GM12878 (cell line): ENCODE measurements at regions not wholly inside any gene's neighbourhood (a gene's known extent, or its start where the extent isn't known, plus 50 kb on each side); places are given as distances from the start of the nearest gene placed in this dataset.

Experiments
- ATAC-seq: fragments of 200-7000 bp; cut with Tn5 transposase; 3 replicates; pipeline ENCODE4 v1.9.1; 2020; ENCODE audit warnings: mild to moderate bottlenecking, moderate library complexity
- BruUV-seq: library from RNA; stranded (reverse); fragments of 400-500 nt; replicated peaks from 2 replicates; lab custom pipeline; 2021; lab: Mats Ljungman, UMichigan
- CTCF ChIA-PET: fragments of 300-600 bp; sonication (Branson Sonifier 250); formaldehyde crosslinking; extraction: SDS; loops from one replicate; lab custom pipeline; 2021; ENCODE audit warnings: inconsistent platforms; lab: Yijun Ruan, JAX
- POLR2A ChIA-PET: fragments of 350-600 bp; formaldehyde crosslinking; extraction: SDS; loops from one replicate; lab custom pipeline; 2021; ENCODE audit warnings: inconsistent platforms; lab: Charles Lee
- RAD21 ChIA-PET: fragments of 300-600 bp; sonication (Branson Sonifier 250); formaldehyde crosslinking; loops from one replicate; lab custom pipeline; 2023; ENCODE audit warnings: antibody characterized with exemption; ENCODE audit not compliant: unreplicated experiment; lab: Charles Lee
- SMC1A ChIA-PET: fragments of 300-600 bp; sonication (Branson Sonifier 250); formaldehyde crosslinking; loops from one replicate; lab custom pipeline; 2023; ENCODE audit not compliant: unreplicated experiment, uncharacterized antibody; lab: Charles Lee
- DNase-seq: peaks from one replicate; pipeline ENCODE4 v3.0.0-alpha.2; 2011; ENCODE audit warnings: low read depth, low spot score
- FAIRE-seq: peaks from 3 replicates; lab custom pipeline; 2011; peaks lifted over from hg19 to GRCh38; lab: Jason Lieb, UNC
- H2AFZ ChIP-seq: 2 replicates; pipeline ENCODE4 v1.6.0; 2011; ENCODE audit warnings: low read depth, low read length, control low read depth; ENCODE audit not compliant: control insufficient read depth
- H3K27ac ChIP-seq: 2 replicates; pipeline ENCODE4 v1.5.1; 2011; ENCODE audit warnings: control low read depth; ENCODE audit not compliant: control insufficient read depth, insufficient read depth
- H3K27me3 ChIP-seq, 2 experiments: replicated peaks in 1 of 2; 2 replicates each; pipeline versions ENCODE4 v1.6.0 to v1.6.1; 2011; ENCODE audit warnings: low read length in 1 of 2; ENCODE audit not compliant: control insufficient read depth in 2 of 2, insufficient read depth in 2 of 2
- H3K36me3 ChIP-seq, 2 experiments: 2 replicates each; pipeline ENCODE4 v1.5.1; 2011; ENCODE audit warnings: low read length in 1 of 2; ENCODE audit not compliant: control insufficient read depth in 2 of 2, insufficient read depth in 2 of 2
- H3K4me1 ChIP-seq: 2 replicates; pipeline ENCODE4 v1.6.1; 2011; ENCODE audit warnings: mild to moderate bottlenecking, low read length, moderate library complexity, mixed read lengths; ENCODE audit not compliant: control insufficient read depth, insufficient read depth
- H3K4me2 ChIP-seq: 2 replicates; pipeline ENCODE4 v1.6.0; 2011; ENCODE audit warnings: control low read depth; ENCODE audit not compliant: control insufficient read depth, insufficient read depth
- H3K4me3 ChIP-seq: fragments of 200-600 bp; sonication (generic); 2 replicates; pipeline ENCODE4 v1.5.1; 2016
- H3K79me2 ChIP-seq: 2 replicates; pipeline ENCODE4 v1.6.0; 2011; ENCODE audit warnings: low read length; ENCODE audit not compliant: control insufficient read depth, insufficient read depth
- H3K9ac ChIP-seq: 2 replicates; pipeline ENCODE4 v1.8.0; 2011; ENCODE audit warnings: low read length, control low read depth, mixed read lengths; ENCODE audit not compliant: control insufficient read depth, insufficient read depth
- H3K9me3 ChIP-seq: replicated peaks from 3 replicates; pipeline ENCODE4 v1.5.1; 2011; ENCODE audit warnings: mild to moderate bottlenecking, low read length; ENCODE audit not compliant: control insufficient read depth, insufficient read depth
- H4K20me1 ChIP-seq: 2 replicates; pipeline ENCODE4 v1.6.0; 2011; ENCODE audit not compliant: control insufficient read depth, insufficient read depth
- CBX5 ChIP-seq: sonication (generic); IDR thresholded peaks from 2 replicates; pipeline ENCODE4 v1.6.1; 2016; ENCODE audit warnings: low read depth, moderate library complexity, mild to moderate bottlenecking, inconsistent platforms
- CHD2 ChIP-seq: IDR thresholded peaks from 2 replicates; pipeline ENCODE4 v1.6.1; 2011; ENCODE audit warnings: low read depth, low read length, improper control_type of control experiment, borderline replicate concordance
- CREB1 ChIP-seq: IDR thresholded peaks from 2 replicates; pipeline ENCODE4 v1.6.1; 2012; ENCODE audit warnings: low read depth, mild to moderate bottlenecking, inconsistent platforms
- FOS ChIP-seq: IDR thresholded peaks from 3 replicates; pipeline ENCODE4 v1.6.1; 2011; ENCODE audit warnings: borderline replicate concordance; ENCODE audit not compliant: insufficient read length; ENCODE audit errors: extremely low read depth
- IRF4 ChIP-seq: IDR thresholded peaks from 2 replicates; pipeline ENCODE4 v1.6.1; 2011; ENCODE audit warnings: low read depth, low read length
- MEF2B ChIP-seq: fragments of 450-650 bp; IDR thresholded peaks from 2 replicates; pipeline ENCODE4 v1.6.1; 2018; ENCODE audit warnings: mild to moderate bottlenecking, moderate library complexity; ENCODE audit not compliant: partially characterized antibody, poor library complexity, severe bottlenecking
- NFYA ChIP-seq: IDR thresholded peaks from 2 replicates; pipeline ENCODE4 v1.6.1; 2011; ENCODE audit warnings: low read depth, mild to moderate bottlenecking, low read length, improper control_type of control experiment, borderline replicate concordance
- PAX5 ChIP-seq: IDR thresholded peaks from 2 replicates; pipeline ENCODE4 v1.6.1; 2011; ENCODE audit warnings: low read depth, low read length, borderline replicate concordance
- POLR2AphosphoS2 ChIP-seq: IDR thresholded peaks from 2 replicates; pipeline ENCODE4 v1.6.1; 2011; ENCODE audit warnings: low read depth, mild to moderate bottlenecking, low read length, improper control_type of control experiment, moderate library complexity
- SIX5 ChIP-seq: IDR thresholded peaks from 2 replicates; pipeline ENCODE4 v1.6.1; 2011; ENCODE audit warnings: mild to moderate bottlenecking, low read depth, low read length, moderate library complexity; ENCODE audit not compliant: severe bottlenecking
- SRF ChIP-seq, 2 experiments: IDR thresholded peaks; 2 replicates each; pipeline ENCODE4 v1.6.1; 2011; ENCODE audit warnings: low read depth in 2 of 2, low read length in 2 of 2, mild to moderate bottlenecking in 1 of 2, moderate library complexity in 1 of 2
- TAF1 ChIP-seq: IDR thresholded peaks from 2 replicates; pipeline ENCODE4 v1.6.1; 2011; ENCODE audit warnings: mild to moderate bottlenecking, low read depth, low read length, borderline replicate concordance
- WGBS: methylation state at CpG from one replicate; pipeline ENCODE4 v1.1.6; 2016; ENCODE audit warnings: low lambda C conversion rate; ENCODE audit not compliant: insufficient replicate concordance, insufficient coverage; ENCODE audit errors: missing lambda C conversion rate; 5-methylcytosine and 5-hydroxymethylcytosine counted together
- in situ Hi-C: fragments of 300-500 bp; cut with MboI; formaldehyde crosslinking; loops from 9 replicates; pipeline ENCODE4 v1.14.3; 2018; ENCODE audit warnings: mixed read lengths
- intact Hi-C: fragments of 100-400 bp; cut with micrococcal nuclease; formaldehyde crosslinking; loops from one replicate; pipeline ENCODE4 v1.14.2; 2022; ENCODE audit not compliant: unreplicated experiment
- TF ChIP-seq, protein P1 (sequence below), 3 experiments: IDR thresholded peaks in 2 of 3; conservative IDR thresholded peaks in 1 of 3; 2 replicates each; pipeline ENCODE4 v1.5.1; 2011; ENCODE audit warnings: low read depth in 3 of 3, low read length in 3 of 3, mild to moderate bottlenecking in 3 of 3, control low read depth in 2 of 3, moderate library complexity in 2 of 3, inconsistent platforms in 1 of 3, mixed read lengths in 1 of 3; ENCODE audit not compliant: control insufficient read depth in 2 of 3, insufficient read depth in 1 of 3; ENCODE audit errors: extremely low read depth in 1 of 3

GRCh38 chr18:42287047-42287446, 332.0 kb downstream of the PIK3C3 start:
- CTCF ChIA-PET: interaction anchor here (0.6 to 2.3 kb wide), 6 partner anchors 9 to 173 kb away, joined by 3 to 11 read pairs (median 4); no protein-coding TSS in a partner anchor
- intact Hi-C loops (no loop called here), in situ Hi-C loops (no loop called here)
- RAD21 ChIA-PET: interaction anchor here (1.8 kb wide), 1 partner anchor 99 kb away, joined by 8 read pairs; no protein-coding TSS in a partner anchor
- Histone ChIP-seq H3K4me2 (no peak overlapping the region), H4K20me1 (no peaks in the 10 kb centered on the region), H3K36me3 (no peaks in the 10 kb centered on the region), H3K9me3 (no peaks in the 10 kb centered on the region), H3K9ac (no peak overlapping the region)
- FAIRE-seq (no peak), DNase-seq (no peak), ATAC-seq (peak; percentile 54)
- SMC1A ChIA-PET: interaction anchor here (1.3 to 1.9 kb wide), 3 partner anchors 15 to 155 kb away, joined by 3 to 5 read pairs (median 4); no protein-coding TSS in a partner anchor
- POLR2A ChIA-PET: no interaction called here
- TF ChIP-seq SIX5: no peak
- no peak for TF ChIP-seq POLR2AphosphoS2
- TF ChIP-seq CREB1: no peak
- TF ChIP-seq FOS: no peak
- TF ChIP-seq NFYA: no peak
- no peak for TF ChIP-seq PAX5
- TF ChIP-seq, protein P1, sequence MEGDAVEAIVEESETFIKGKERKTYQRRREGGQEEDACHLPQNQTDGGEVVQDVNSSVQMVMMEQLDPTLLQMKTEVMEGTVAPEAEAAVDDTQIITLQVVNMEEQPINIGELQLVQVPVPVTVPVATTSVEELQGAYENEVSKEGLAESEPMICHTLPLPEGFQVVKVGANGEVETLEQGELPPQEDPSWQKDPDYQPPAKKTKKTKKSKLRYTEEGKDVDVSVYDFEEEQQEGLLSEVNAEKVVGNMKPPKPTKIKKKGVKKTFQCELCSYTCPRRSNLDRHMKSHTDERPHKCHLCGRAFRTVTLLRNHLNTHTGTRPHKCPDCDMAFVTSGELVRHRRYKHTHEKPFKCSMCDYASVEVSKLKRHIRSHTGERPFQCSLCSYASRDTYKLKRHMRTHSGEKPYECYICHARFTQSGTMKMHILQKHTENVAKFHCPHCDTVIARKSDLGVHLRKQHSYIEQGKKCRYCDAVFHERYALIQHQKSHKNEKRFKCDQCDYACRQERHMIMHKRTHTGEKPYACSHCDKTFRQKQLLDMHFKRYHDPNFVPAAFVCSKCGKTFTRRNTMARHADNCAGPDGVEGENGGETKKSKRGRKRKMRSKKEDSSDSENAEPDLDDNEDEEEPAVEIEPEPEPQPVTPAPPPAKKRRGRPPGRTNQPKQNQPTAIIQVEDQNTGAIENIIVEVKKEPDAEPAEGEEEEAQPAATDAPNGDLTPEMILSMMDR (IDR thresholded peaks at IDR 0.05 in 2 of 3, conservative IDR thresholded peaks at IDR 0.05 in 1 of 3; ENCODE audit: control insufficient read depth in 2 of 3, extremely low read depth in 1 of 3, insufficient read depth in 1 of 3, low read depth in 3 of 3, low read length in 3 of 3): no peak
- TF ChIP-seq SRF (IDR thresholded peaks at IDR 0.05; ENCODE audit: low read depth in 2 of 2, low read length in 2 of 2): no peak
- no peak for TF ChIP-seq IRF4
- TF ChIP-seq CBX5: no peak
- TF ChIP-seq TAF1: no peak
- no peak for TF ChIP-seq MEF2B
- no peak for TF ChIP-seq CHD2
- TF ChIP-seq, all 136 proteins: peak for 0
- H2AFZ ChIP-seq: no peak overlapping the region
- 0% methylated on average over 1 of the region's 1 CpG for WGBS
- no peaks in the 10 kb centered on the region for H3K79me2 ChIP-seq
- no peaks in the 10 kb centered on the region for H3K27me3 ChIP-seq
- BruUV-seq: no TSS peak
- H3K4me3 ChIP-seq: no peak overlapping the region
- H3K4me1 ChIP-seq: no peaks in the 10 kb centered on the region
- no peak overlapping the region for H3K27ac ChIP-seq
